ENCODE measurements at regions not wholly inside any gene's neighbourhood (a gene's known extent, or its start where the extent isn't known, plus 50 kb on each side); places are given as distances from the start of the nearest gene placed in this dataset.

DNA sequence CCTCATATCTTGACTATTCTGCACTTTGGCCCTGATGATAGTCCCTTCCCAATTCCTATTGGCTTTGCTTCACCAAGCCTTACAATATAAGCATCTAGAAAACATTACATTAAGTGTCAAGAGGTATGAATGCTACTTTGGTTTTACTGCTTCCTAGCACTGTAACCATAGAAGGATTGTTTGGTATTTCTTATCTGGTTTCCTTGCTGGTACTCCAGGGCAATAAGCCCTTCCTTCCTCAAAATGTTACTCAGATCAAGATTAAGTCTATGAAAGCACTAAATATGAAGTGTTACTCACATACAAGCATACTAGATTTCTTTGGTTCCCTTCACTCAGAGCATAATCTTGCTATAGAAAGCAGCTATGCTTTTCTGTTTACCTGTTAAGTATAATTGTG, 492.5 kb downstream of the ETV1 start:
- TF ChIP-seq, protein P1, sequence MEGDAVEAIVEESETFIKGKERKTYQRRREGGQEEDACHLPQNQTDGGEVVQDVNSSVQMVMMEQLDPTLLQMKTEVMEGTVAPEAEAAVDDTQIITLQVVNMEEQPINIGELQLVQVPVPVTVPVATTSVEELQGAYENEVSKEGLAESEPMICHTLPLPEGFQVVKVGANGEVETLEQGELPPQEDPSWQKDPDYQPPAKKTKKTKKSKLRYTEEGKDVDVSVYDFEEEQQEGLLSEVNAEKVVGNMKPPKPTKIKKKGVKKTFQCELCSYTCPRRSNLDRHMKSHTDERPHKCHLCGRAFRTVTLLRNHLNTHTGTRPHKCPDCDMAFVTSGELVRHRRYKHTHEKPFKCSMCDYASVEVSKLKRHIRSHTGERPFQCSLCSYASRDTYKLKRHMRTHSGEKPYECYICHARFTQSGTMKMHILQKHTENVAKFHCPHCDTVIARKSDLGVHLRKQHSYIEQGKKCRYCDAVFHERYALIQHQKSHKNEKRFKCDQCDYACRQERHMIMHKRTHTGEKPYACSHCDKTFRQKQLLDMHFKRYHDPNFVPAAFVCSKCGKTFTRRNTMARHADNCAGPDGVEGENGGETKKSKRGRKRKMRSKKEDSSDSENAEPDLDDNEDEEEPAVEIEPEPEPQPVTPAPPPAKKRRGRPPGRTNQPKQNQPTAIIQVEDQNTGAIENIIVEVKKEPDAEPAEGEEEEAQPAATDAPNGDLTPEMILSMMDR (IDR thresholded peaks at IDR 0.05 in 2 of 3, conservative IDR thresholded peaks at IDR 0.05 in 1 of 3; ENCODE audit: borderline replicate concordance in 1 of 3, insufficient read depth in 1 of 3, low read depth in 2 of 3, low read length in 2 of 3), result no peak
- TF ChIP-seq EZH2 (IDR thresholded peaks at IDR 0.05), result no peak

Data from HCT116 (cell line).